C1 segment of cervical spinal cord (tissue), 14 donors: ENCODE measurements at regions not wholly inside any gene's neighbourhood (a gene's known extent, or its start where the extent isn't known, plus 50 kb on each side); places are given as distances from the start of the nearest gene placed in this dataset.
"Not testable (repeated sequence)": the region's sequence is repeated elsewhere in the genome, so short reads cannot be mapped to it uniquely, and the experiment has no call there.

Source experiments
- DNase-seq, 14 donors: peaks; one replicate each; lab custom pipeline; 2025; lab: John Stamatoyannopoulos, UW

- DNase-seq = no peak
Measured at GRCh38 chr4:56146956-56147355, 198.2 kb downstream of the CEP135 start.

- no peak for DNase-seq
Measured at GRCh38 chr4:56142088-56142487, 193.3 kb downstream of the CEP135 start.

- DNase-seq = no peak
Measured at GRCh38 chr4:56139241-56139827, 190.6 kb downstream of the CEP135 start.

- not testable (repeated sequence) for DNase-seq
Measured at GRCh38 chr4:56134834-56135233, 186.1 kb downstream of the CEP135 start.

- DNase-seq = no peak
Measured at GRCh38 chr4:56134266-56134665, 185.5 kb downstream of the CEP135 start.

GRCh38 chr4:56132835-56133234 is 184.1 kb downstream of the CEP135 start:
- DNase-seq = no peak

GRCh38 chr4:56132188-56132587 is 183.4 kb downstream of the CEP135 start:
- not testable (repeated sequence) for DNase-seq

- no peak for DNase-seq
Measured at GRCh38 chr4:56130606-56131155, 181.9 kb downstream of the CEP135 start.

- no peak for DNase-seq
Measured at GRCh38 chr4:56129431-56129861, 180.7 kb downstream of the CEP135 start.

- DNase-seq = no peak
Measured at GRCh38 chr4:56128213-56128612, 179.5 kb downstream of the CEP135 start.

- DNase-seq = no peak
Measured at GRCh38 chr4:56127716-56128115, 179.0 kb downstream of the CEP135 start.

- no peak for DNase-seq
Measured at GRCh38 chr4:56123547-56123946, 174.8 kb downstream of the CEP135 start.

GRCh38 chr4:56123051-56123450 is 174.3 kb downstream of the CEP135 start:
- no peak for DNase-seq

GRCh38 chr4:56118845-56119244 is 170.1 kb downstream of the CEP135 start:
- no peak for DNase-seq

- no peak for DNase-seq
Measured at GRCh38 chr4:56118055-56118454, 169.3 kb downstream of the CEP135 start.

GRCh38 chr4:56115898-56116297 is 167.2 kb downstream of the CEP135 start:
- DNase-seq = no peak

- no peak for DNase-seq
Measured at GRCh38 chr4:56112377-56112776, 163.6 kb downstream of the CEP135 start.

GRCh38 chr4:56106180-56107147 is 157.7 kb downstream of the CEP135 start:
- DNase-seq = no peak

- no peak for DNase-seq
Measured at GRCh38 chr4:56104188-56104587, 155.4 kb downstream of the CEP135 start.

GRCh38 chr4:56102601-56103000 is 153.9 kb downstream of the CEP135 start:
- DNase-seq = no peak

- DNase-seq = peak in 9 of 14 donors; percentile 6 to 67 (median 39)
Measured at GRCh38 chr4:56099378-56099786, 150.6 kb downstream of the CEP135 start.

- DNase-seq = no peak
Measured at GRCh38 chr4:56093576-56093975, 144.8 kb downstream of the CEP135 start.

- DNase-seq = no peak
Measured at GRCh38 chr4:56092540-56092939, 143.8 kb downstream of the CEP135 start.
